ENCODE measurements at regions not wholly inside any gene's neighbourhood (a gene's known extent, or its start where the extent isn't known, plus 50 kb on each side); places are given as distances from the start of the nearest gene placed in this dataset.

DNA sequence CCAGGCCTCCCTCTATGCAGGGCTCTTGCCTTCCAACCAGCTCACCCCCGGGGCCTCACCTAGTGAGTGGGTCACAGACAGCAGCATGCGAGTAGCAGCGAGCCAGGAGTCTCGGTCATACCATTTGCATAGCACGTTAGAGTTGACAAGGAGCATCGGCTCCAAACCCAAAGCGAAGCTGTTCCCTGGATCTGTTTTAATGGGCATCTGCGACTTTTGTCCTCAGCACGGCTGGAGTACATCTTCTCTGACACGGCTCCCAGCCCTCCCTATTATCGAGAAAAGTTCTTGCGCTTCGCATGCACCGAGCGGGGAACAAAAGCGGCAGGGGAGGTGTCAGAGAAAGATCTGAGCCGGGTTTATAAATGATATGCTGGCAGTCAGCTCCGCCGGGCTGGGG, 253.3 kb downstream of the MAF start:
- no peak overlapping the region for H3K27ac ChIP-seq (ENCODE audit: low read length)
- no peaks in the 10 kb centered on the region for H4K20me1 ChIP-seq (ENCODE audit: insufficient read depth)
- no peaks in the 10 kb centered on the region for H3K9me3 ChIP-seq (ENCODE audit: low read length)
- no peak overlapping the region for H3K4me2 ChIP-seq (ENCODE audit: low read length)
- no peak for TF ChIP-seq RAD21 (conservative IDR thresholded peaks at IDR 0.05)
- no peak for TF ChIP-seq MXI1 (conservative IDR thresholded peaks at IDR 0.05; ENCODE audit: poor library complexity, severe bottlenecking)
- TF ChIP-seq, protein P1, sequence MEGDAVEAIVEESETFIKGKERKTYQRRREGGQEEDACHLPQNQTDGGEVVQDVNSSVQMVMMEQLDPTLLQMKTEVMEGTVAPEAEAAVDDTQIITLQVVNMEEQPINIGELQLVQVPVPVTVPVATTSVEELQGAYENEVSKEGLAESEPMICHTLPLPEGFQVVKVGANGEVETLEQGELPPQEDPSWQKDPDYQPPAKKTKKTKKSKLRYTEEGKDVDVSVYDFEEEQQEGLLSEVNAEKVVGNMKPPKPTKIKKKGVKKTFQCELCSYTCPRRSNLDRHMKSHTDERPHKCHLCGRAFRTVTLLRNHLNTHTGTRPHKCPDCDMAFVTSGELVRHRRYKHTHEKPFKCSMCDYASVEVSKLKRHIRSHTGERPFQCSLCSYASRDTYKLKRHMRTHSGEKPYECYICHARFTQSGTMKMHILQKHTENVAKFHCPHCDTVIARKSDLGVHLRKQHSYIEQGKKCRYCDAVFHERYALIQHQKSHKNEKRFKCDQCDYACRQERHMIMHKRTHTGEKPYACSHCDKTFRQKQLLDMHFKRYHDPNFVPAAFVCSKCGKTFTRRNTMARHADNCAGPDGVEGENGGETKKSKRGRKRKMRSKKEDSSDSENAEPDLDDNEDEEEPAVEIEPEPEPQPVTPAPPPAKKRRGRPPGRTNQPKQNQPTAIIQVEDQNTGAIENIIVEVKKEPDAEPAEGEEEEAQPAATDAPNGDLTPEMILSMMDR (IDR thresholded peaks at IDR 0.05; ENCODE audit: poor library complexity, severe bottlenecking), result no peak
- TF ChIP-seq SMC3 (conservative IDR thresholded peaks at IDR 0.05; ENCODE audit: poor library complexity), result no peak
- TF ChIP-seq EZH2 (IDR thresholded peaks at IDR 0.05; ENCODE audit: borderline replicate concordance, insufficient read depth, low read length, poor library complexity, severe bottlenecking), result no peak
- no peak for TF ChIP-seq POLR2AphosphoS5 (IDR thresholded peaks at IDR 0.05)
- TF ChIP-seq, protein P2, sequence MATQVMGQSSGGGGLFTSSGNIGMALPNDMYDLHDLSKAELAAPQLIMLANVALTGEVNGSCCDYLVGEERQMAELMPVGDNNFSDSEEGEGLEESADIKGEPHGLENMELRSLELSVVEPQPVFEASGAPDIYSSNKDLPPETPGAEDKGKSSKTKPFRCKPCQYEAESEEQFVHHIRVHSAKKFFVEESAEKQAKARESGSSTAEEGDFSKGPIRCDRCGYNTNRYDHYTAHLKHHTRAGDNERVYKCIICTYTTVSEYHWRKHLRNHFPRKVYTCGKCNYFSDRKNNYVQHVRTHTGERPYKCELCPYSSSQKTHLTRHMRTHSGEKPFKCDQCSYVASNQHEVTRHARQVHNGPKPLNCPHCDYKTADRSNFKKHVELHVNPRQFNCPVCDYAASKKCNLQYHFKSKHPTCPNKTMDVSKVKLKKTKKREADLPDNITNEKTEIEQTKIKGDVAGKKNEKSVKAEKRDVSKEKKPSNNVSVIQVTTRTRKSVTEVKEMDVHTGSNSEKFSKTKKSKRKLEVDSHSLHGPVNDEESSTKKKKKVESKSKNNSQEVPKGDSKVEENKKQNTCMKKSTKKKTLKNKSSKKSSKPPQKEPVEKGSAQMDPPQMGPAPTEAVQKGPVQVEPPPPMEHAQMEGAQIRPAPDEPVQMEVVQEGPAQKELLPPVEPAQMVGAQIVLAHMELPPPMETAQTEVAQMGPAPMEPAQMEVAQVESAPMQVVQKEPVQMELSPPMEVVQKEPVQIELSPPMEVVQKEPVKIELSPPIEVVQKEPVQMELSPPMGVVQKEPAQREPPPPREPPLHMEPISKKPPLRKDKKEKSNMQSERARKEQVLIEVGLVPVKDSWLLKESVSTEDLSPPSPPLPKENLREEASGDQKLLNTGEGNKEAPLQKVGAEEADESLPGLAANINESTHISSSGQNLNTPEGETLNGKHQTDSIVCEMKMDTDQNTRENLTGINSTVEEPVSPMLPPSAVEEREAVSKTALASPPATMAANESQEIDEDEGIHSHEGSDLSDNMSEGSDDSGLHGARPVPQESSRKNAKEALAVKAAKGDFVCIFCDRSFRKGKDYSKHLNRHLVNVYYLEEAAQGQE (IDR thresholded peaks at IDR 0.05; ENCODE audit: borderline replicate concordance), result no peak
- no peak for TF ChIP-seq EP300 (conservative IDR thresholded peaks at IDR 0.05; ENCODE audit: poor library complexity, severe bottlenecking)
- TF ChIP-seq TAF1 (IDR thresholded peaks at IDR 0.05; ENCODE audit: low read depth), result no peak
- no peak overlapping the region for H3K4me3 ChIP-seq (ENCODE audit: low read length)
- no peaks in the 10 kb centered on the region for H3F3A ChIP-seq (ENCODE audit: insufficient read depth, low read length, poor library complexity, severe bottlenecking)
- H2AFZ ChIP-seq (ENCODE audit: low read depth, low read length), result no peak overlapping the region
- H3K9ac ChIP-seq (ENCODE audit: low read length), result no peak overlapping the region
- no peaks in the 10 kb centered on the region for H3K27me3 ChIP-seq (ENCODE audit: insufficient read depth, low read depth, low read length)
- H3K36me3 ChIP-seq (ENCODE audit: insufficient read depth, low read length), result no peaks in the 10 kb centered on the region
- H3K79me2 ChIP-seq (replicated peaks; ENCODE audit: insufficient read depth, low read length), result no peaks in the 10 kb centered on the region
- H3K9me2 ChIP-seq (ENCODE audit: insufficient read depth, low read length), result no peaks in the 10 kb centered on the region

DNA sequence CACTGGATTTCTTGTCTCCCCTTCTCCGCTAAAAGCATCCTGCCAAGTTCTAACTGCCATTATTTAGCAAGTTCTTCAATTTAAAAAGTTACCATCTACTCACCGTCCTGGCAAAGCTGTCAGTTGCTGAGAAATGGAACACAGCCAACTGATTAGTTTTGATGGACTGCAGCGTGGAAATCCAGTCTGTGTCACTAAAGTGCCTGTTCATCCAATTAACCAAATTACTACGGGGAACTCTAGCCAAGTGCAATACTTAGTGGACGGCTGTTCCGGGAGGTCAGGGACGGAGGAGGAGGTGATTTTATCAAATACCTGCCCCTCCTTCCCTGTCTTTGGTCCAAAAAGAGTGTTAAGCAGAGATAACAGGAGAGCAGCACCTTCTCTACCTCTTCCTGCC, 260.7 kb downstream of the MAF start:
- Histone ChIP-seq H3F3A (ENCODE audit: insufficient read depth, low read length, poor library complexity, severe bottlenecking) (no peaks in the 10 kb centered on the region), H3K27me3 (ENCODE audit: insufficient read depth, low read depth, low read length) (no peaks in the 10 kb centered on the region), H3K9me3 (ENCODE audit: low read length) (no peaks in the 10 kb centered on the region), H3K36me3 (ENCODE audit: insufficient read depth, low read length) (no peaks in the 10 kb centered on the region), H3K79me2 (replicated peaks; ENCODE audit: insufficient read depth, low read length) (no peaks in the 10 kb centered on the region), H2AFZ (ENCODE audit: low read depth, low read length) (no peak overlapping the region), H3K4me3 (ENCODE audit: low read length) (no peak overlapping the region), H4K20me1 (ENCODE audit: insufficient read depth) (no peaks in the 10 kb centered on the region), H3K9ac (ENCODE audit: low read length) (no peak overlapping the region), H3K4me2 (ENCODE audit: low read length) (no peak overlapping the region), H3K9me2 (ENCODE audit: insufficient read depth, low read length) (no peaks in the 10 kb centered on the region), H3K27ac (ENCODE audit: low read length) (no peak overlapping the region)
- TF ChIP-seq, protein P1 (IDR thresholded peaks at IDR 0.05; ENCODE audit: poor library complexity, severe bottlenecking), result no peak
- TF ChIP-seq RAD21 (conservative IDR thresholded peaks at IDR 0.05), result no peak
- TF ChIP-seq TAF1 (IDR thresholded peaks at IDR 0.05; ENCODE audit: low read depth), result no peak
- no peak for TF ChIP-seq POLR2AphosphoS5 (IDR thresholded peaks at IDR 0.05)
- TF ChIP-seq MXI1 (conservative IDR thresholded peaks at IDR 0.05; ENCODE audit: poor library complexity, severe bottlenecking), result no peak
- no peak for TF ChIP-seq EP300 (conservative IDR thresholded peaks at IDR 0.05; ENCODE audit: poor library complexity, severe bottlenecking)
- TF ChIP-seq EZH2 (IDR thresholded peaks at IDR 0.05; ENCODE audit: borderline replicate concordance, insufficient read depth, low read length, poor library complexity, severe bottlenecking), result no peak
- TF ChIP-seq, protein P2 (IDR thresholded peaks at IDR 0.05; ENCODE audit: borderline replicate concordance), result no peak
- TF ChIP-seq SMC3 (conservative IDR thresholded peaks at IDR 0.05; ENCODE audit: poor library complexity), result no peak

Measured in neural cell (in vitro differentiated cells).